HCT116 (cell line): ENCODE measurements at regions not wholly inside any gene's neighbourhood (a gene's known extent, or its start where the extent isn't known, plus 50 kb on each side); places are given as distances from the start of the nearest gene placed in this dataset.

Experiments
- ATAC-seq: fragments of 200-7000 bp; cut with Tn5 transposase; 2 replicates; pipeline ENCODE4 v1.9.1; 2020; ENCODE audit warnings: mild to moderate bottlenecking, moderate library complexity
- BruUV-seq: library from RNA; stranded (reverse); fragments of 400-500 nt; replicated peaks from 2 replicates; lab custom pipeline; 2021; lab: Mats Ljungman, UMichigan
- CTCF ChIA-PET: fragments of 300-600 bp; sonication (Branson Sonifier 250); formaldehyde crosslinking; loops from one replicate; lab custom pipeline; 2021; ENCODE audit warnings: antibody characterized with exemption; lab: Charles Lee
- POLR2A ChIA-PET: fragments of 300-600, 350-600 bp; sonication (Branson Sonifier 250); formaldehyde crosslinking; loops from one replicate; lab custom pipeline; 2021; ENCODE audit warnings: antibody characterized with exemption; lab: Charles Lee
- RAD21 ChIA-PET, 2 experiments: fragments of 300-600 bp; sonication (Branson Sonifier 250); formaldehyde crosslinking; loops; one replicate each; lab custom pipeline; 2023; ENCODE audit warnings: low total read pairs in 2 of 2; ENCODE audit not compliant: uncharacterized antibody in 2 of 2, unreplicated experiment in 2 of 2, low non-redundant PET in 1 of 2; lab: Charles Lee
- DNase-seq: peaks from one replicate; pipeline ENCODE4 v3.0.0-alpha.2; 2010; ENCODE audit warnings: low read depth, low spot score
- H2AFZ ChIP-seq: fragments of 200-600 bp; shearing (Covaris generic), sonication (generic); 2 replicates; pipeline ENCODE4 v1.6.1; 2017; ENCODE audit warnings: low read depth, mixed run types, mixed read lengths, antibody characterized with exemption, low read length; ENCODE audit not compliant: poor library complexity, severe bottlenecking
- H3K27ac ChIP-seq: 2 replicates; pipeline ENCODE4 v1.5.1; 2012; ENCODE audit warnings: low read depth, low read length
- H3K27me3 ChIP-seq: fragments of 200-600 bp; sonication (generic); 2 replicates; pipeline ENCODE4 v1.6.1; 2016; ENCODE audit warnings: mixed run types, low read length, mixed read lengths; ENCODE audit not compliant: insufficient read depth
- H3K36me3 ChIP-seq, 2 experiments: fragments of 200-500 bp in 1 of 2; fragments of 200-600 bp in 1 of 2; sonication (Bioruptor generic) in 1 of 2; sonication (generic) in 1 of 2; 2 replicates each; pipeline versions ENCODE4 v1.5.1 to v1.6.1; 2014 to 2016; ENCODE audit warnings: low read length in 2 of 2, inconsistent platforms in 1 of 2, mixed read lengths in 1 of 2, mixed run types in 1 of 2; ENCODE audit not compliant: insufficient read depth in 2 of 2, control insufficient read depth in 1 of 2
- H3K4me1 ChIP-seq, 2 experiments: fragments of 200-600 bp in 1 of 2; sonication (generic) in 1 of 2; 2 replicates each; pipeline versions ENCODE4 v1.5.1 to v1.6.1; 2012 to 2017; ENCODE audit warnings: low read length in 2 of 2, inconsistent platforms in 1 of 2, mild to moderate bottlenecking in 1 of 2, mixed read lengths in 1 of 2, mixed run types in 1 of 2, moderate library complexity in 1 of 2; ENCODE audit not compliant: insufficient read depth in 2 of 2, control insufficient read depth in 1 of 2
- H3K4me2 ChIP-seq: fragments of 200-600 bp; sonication (generic); 2 replicates; pipeline ENCODE4 v1.6.1; 2017; ENCODE audit warnings: mixed run types, low read length, mixed read lengths
- H3K4me3 ChIP-seq, 2 experiments: fragments of 200-600 bp in 1 of 2; sonication (generic) in 1 of 2; replicated peaks in 1 of 2; 2 replicates each; pipeline ENCODE4 v1.5.1; 2011 to 2016; ENCODE audit warnings: low read length in 2 of 2, control low read depth in 1 of 2, low read depth in 1 of 2, mild to moderate bottlenecking in 1 of 2, mixed read lengths in 1 of 2, mixed run types in 1 of 2
- H3K79me2 ChIP-seq: fragments of 200-600 bp; sonication (generic); 2 replicates; pipeline ENCODE4 v1.6.1; 2017; ENCODE audit warnings: mild to moderate bottlenecking, mixed run types, low read length, moderate library complexity, mixed read lengths; ENCODE audit not compliant: insufficient read depth
- H3K9ac ChIP-seq: fragments of 200-600 bp; sonication (generic); 2 replicates; pipeline ENCODE4 v1.6.1; 2016; ENCODE audit warnings: low read length, mixed read lengths
- H3K9me2 ChIP-seq: fragments of 200-600 bp; sonication (generic), shearing (Covaris generic); 2 replicates; pipeline ENCODE4 v1.6.1; 2017; ENCODE audit warnings: mixed run types, mild to moderate bottlenecking, moderate library complexity; ENCODE audit not compliant: insufficient read depth
- H3K9me3 ChIP-seq, 2 experiments: fragments of 200-500 bp in 1 of 2; fragments of 200-600 bp in 1 of 2; sonication (Bioruptor generic) in 1 of 2; sonication (generic) in 1 of 2; 2 replicates each; pipeline ENCODE4 v1.6.1; 2014 to 2017; ENCODE audit warnings: low read length in 2 of 2, mixed read lengths in 2 of 2, inconsistent platforms in 1 of 2, low read depth in 1 of 2, mild to moderate bottlenecking in 1 of 2, mixed run types in 1 of 2, moderate library complexity in 1 of 2; ENCODE audit not compliant: control insufficient read depth in 1 of 2, insufficient read depth in 1 of 2
- H4K20me1 ChIP-seq: fragments of 200-600 bp; sonication (generic), shearing (Covaris generic); 2 replicates; pipeline ENCODE4 v1.6.1; 2017; ENCODE audit warnings: mixed run types, mild to moderate bottlenecking, moderate library complexity; ENCODE audit not compliant: insufficient read depth
- CEBPB ChIP-seq: IDR thresholded peaks from 2 replicates; pipeline ENCODE4 v1.6.1; 2012; ENCODE audit warnings: low read depth
- EGR1 ChIP-seq: IDR thresholded peaks from 2 replicates; pipeline ENCODE4 v1.6.1; 2012; ENCODE audit warnings: low read depth
- ELF1 ChIP-seq: IDR thresholded peaks from 2 replicates; pipeline ENCODE4 v1.6.1; 2012; ENCODE audit warnings: low read depth, borderline replicate concordance
- EZH2 ChIP-seq: fragments of 200-600 bp; sonication (generic); IDR thresholded peaks from 2 replicates; pipeline ENCODE4 v1.6.1; 2017; ENCODE audit warnings: antibody characterized with exemption, mixed run types
- FOSL1 ChIP-seq: IDR thresholded peaks from 2 replicates; pipeline ENCODE4 v1.6.1; 2012; ENCODE audit warnings: low read depth
- JUND ChIP-seq: IDR thresholded peaks from 2 replicates; pipeline ENCODE4 v1.6.1; 2012
- POLR2A ChIP-seq: IDR thresholded peaks from 2 replicates; pipeline ENCODE4 v1.7.0; 2011; ENCODE audit warnings: borderline replicate concordance; ENCODE audit not compliant: insufficient read depth, insufficient read length; ENCODE audit errors: extremely low read depth
- POLR2AphosphoS5 ChIP-seq: IDR thresholded peaks from 2 replicates; pipeline ENCODE4 v1.6.1; 2011; ENCODE audit warnings: mild to moderate bottlenecking, low read depth, low read length, moderate library complexity
- RAD21 ChIP-seq: IDR thresholded peaks from 2 replicates; pipeline ENCODE4 v1.6.1; 2012; ENCODE audit warnings: low read depth, mild to moderate bottlenecking
- SIN3A ChIP-seq: IDR thresholded peaks from 2 replicates; pipeline ENCODE4 v1.6.1; 2012; ENCODE audit warnings: low read depth
- SP1 ChIP-seq: IDR thresholded peaks from 2 replicates; pipeline ENCODE4 v1.6.1; 2012; ENCODE audit warnings: low read depth
- SRF ChIP-seq: IDR thresholded peaks from 2 replicates; pipeline ENCODE4 v1.6.1; 2012; ENCODE audit warnings: low read depth
- YY1 ChIP-seq: IDR thresholded peaks from 2 replicates; pipeline ENCODE4 v1.6.1; 2011; ENCODE audit warnings: low read length, low read depth, moderate library complexity, mild to moderate bottlenecking; ENCODE audit not compliant: insufficient replicate concordance; ENCODE audit errors: extremely low read depth
- ZFX ChIP-seq: fragments of 450-650 bp; IDR thresholded peaks from 2 replicates; pipeline ENCODE4 v1.6.1; 2017
- intact Hi-C: fragments of 100-400 bp; cut with micrococcal nuclease; formaldehyde crosslinking; loops from 2 replicates; pipeline ENCODE4 v1.10.0; 2022
- TF ChIP-seq, protein P1 (sequence below): IDR thresholded peaks from 2 replicates; pipeline ENCODE4 v1.6.1; 2012; ENCODE audit warnings: low read depth
- TF ChIP-seq, protein P2 (sequence below): IDR thresholded peaks from 2 replicates; pipeline ENCODE4 v1.6.1; 2012
- TF ChIP-seq, protein P3 (sequence below), 3 experiments: fragments of 200-600 bp in 1 of 3; sonication (generic) in 1 of 3; IDR thresholded peaks in 2 of 3; conservative IDR thresholded peaks in 1 of 3; 2 replicates each; pipeline ENCODE4 v1.5.1; 2012 to 2017; ENCODE audit warnings: low read depth in 2 of 3, low read length in 2 of 3, antibody characterized with exemption in 1 of 3, borderline replicate concordance in 1 of 3, control low read depth in 1 of 3, mild to moderate bottlenecking in 1 of 3, mixed read lengths in 1 of 3, mixed run types in 1 of 3, moderate library complexity in 1 of 3; ENCODE audit not compliant: insufficient read depth in 1 of 3
- TF ChIP-seq, protein P4 (sequence below): IDR thresholded peaks from 2 replicates; pipeline ENCODE4 v1.6.1; 2012

DNA sequence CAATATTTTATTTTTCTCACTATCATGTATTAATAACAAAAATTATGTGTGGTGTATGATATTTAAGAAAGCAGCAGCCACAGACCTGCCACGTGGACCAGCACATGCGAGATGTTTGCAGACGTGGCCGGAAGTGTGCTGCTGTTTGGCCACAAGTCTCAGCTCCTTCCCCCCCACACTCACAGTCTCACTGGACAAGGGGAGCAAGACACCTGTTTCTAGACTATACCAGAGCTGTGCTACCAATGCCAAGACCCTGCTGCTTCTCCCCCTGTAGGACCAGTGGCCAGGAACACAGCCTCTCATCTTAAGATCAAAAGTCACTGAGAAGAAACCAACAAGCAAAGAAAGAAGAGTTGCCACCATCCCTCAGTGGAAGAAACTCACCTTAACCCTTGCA lies 258.9 kb upstream of the PPP2R2D start:
- intact Hi-C loops: no loop called here
- DNase-seq (no peak), ATAC-seq (no peak)
- H3K9ac ChIP-seq: no peak overlapping the region
- TF ChIP-seq, protein P1, sequence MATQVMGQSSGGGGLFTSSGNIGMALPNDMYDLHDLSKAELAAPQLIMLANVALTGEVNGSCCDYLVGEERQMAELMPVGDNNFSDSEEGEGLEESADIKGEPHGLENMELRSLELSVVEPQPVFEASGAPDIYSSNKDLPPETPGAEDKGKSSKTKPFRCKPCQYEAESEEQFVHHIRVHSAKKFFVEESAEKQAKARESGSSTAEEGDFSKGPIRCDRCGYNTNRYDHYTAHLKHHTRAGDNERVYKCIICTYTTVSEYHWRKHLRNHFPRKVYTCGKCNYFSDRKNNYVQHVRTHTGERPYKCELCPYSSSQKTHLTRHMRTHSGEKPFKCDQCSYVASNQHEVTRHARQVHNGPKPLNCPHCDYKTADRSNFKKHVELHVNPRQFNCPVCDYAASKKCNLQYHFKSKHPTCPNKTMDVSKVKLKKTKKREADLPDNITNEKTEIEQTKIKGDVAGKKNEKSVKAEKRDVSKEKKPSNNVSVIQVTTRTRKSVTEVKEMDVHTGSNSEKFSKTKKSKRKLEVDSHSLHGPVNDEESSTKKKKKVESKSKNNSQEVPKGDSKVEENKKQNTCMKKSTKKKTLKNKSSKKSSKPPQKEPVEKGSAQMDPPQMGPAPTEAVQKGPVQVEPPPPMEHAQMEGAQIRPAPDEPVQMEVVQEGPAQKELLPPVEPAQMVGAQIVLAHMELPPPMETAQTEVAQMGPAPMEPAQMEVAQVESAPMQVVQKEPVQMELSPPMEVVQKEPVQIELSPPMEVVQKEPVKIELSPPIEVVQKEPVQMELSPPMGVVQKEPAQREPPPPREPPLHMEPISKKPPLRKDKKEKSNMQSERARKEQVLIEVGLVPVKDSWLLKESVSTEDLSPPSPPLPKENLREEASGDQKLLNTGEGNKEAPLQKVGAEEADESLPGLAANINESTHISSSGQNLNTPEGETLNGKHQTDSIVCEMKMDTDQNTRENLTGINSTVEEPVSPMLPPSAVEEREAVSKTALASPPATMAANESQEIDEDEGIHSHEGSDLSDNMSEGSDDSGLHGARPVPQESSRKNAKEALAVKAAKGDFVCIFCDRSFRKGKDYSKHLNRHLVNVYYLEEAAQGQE: no peak
- TF ChIP-seq SP1 (no peak), YY1 (no peak), RAD21 (no peak), SIN3A (no peak), JUND (no peak), POLR2AphosphoS5 (no peak), EGR1 (no peak), CEBPB (no peak), EZH2 (no peak), ZFX (no peak), FOSL1 (no peak), POLR2A (no peak), ELF1 (no peak), SRF (no peak)
- TF ChIP-seq, protein P2, sequence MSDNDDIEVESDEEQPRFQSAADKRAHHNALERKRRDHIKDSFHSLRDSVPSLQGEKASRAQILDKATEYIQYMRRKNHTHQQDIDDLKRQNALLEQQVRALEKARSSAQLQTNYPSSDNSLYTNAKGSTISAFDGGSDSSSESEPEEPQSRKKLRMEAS: no peak
- TF ChIP-seq, protein P3, sequence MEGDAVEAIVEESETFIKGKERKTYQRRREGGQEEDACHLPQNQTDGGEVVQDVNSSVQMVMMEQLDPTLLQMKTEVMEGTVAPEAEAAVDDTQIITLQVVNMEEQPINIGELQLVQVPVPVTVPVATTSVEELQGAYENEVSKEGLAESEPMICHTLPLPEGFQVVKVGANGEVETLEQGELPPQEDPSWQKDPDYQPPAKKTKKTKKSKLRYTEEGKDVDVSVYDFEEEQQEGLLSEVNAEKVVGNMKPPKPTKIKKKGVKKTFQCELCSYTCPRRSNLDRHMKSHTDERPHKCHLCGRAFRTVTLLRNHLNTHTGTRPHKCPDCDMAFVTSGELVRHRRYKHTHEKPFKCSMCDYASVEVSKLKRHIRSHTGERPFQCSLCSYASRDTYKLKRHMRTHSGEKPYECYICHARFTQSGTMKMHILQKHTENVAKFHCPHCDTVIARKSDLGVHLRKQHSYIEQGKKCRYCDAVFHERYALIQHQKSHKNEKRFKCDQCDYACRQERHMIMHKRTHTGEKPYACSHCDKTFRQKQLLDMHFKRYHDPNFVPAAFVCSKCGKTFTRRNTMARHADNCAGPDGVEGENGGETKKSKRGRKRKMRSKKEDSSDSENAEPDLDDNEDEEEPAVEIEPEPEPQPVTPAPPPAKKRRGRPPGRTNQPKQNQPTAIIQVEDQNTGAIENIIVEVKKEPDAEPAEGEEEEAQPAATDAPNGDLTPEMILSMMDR (IDR thresholded peaks at IDR 0.05 in 2 of 3, conservative IDR thresholded peaks at IDR 0.05 in 1 of 3; ENCODE audit: borderline replicate concordance in 1 of 3, insufficient read depth in 1 of 3, low read depth in 2 of 3, low read length in 2 of 3): no peak
- TF ChIP-seq, protein P4, sequence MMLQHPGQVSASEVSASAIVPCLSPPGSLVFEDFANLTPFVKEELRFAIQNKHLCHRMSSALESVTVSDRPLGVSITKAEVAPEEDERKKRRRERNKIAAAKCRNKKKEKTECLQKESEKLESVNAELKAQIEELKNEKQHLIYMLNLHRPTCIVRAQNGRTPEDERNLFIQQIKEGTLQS: no peak
- TF ChIP-seq, all 23 proteins: peak for 0
- H2AFZ ChIP-seq: no peak overlapping the region
- H4K20me1 ChIP-seq: no peaks in the 10 kb centered on the region
- no peak overlapping the region for H3K4me3 ChIP-seq
- H3K4me2 ChIP-seq: no peak overlapping the region
- no peaks in the 10 kb centered on the region for H3K9me2 ChIP-seq
- H3K36me3 ChIP-seq: no peaks in the 10 kb centered on the region
- BruUV-seq: no TSS peak
- H3K9me3 ChIP-seq: no peaks in the 10 kb centered on the region
- no peak overlapping the region for H3K27ac ChIP-seq
- H3K4me1 ChIP-seq: no peaks in the 10 kb centered on the region
- ChIA-PET CTCF (no interaction called here), POLR2A (no interaction called here), RAD21 (no interaction called here)
- no peaks in the 10 kb centered on the region for H3K27me3 ChIP-seq
- no peaks in the 10 kb centered on the region for H3K79me2 ChIP-seq
